ENCODE measurements at regions not wholly inside any gene's neighbourhood (a gene's known extent, or its start where the extent isn't known, plus 50 kb on each side); places are given as distances from the start of the nearest gene placed in this dataset.

GRCh38 chr5:72607381-72607780 lies 100.2 kb upstream of the ZNF366 start:
- H3K18ac ChIP-seq (ENCODE audit: low read depth, low read length): no peak overlapping the region
- H3K79me1 ChIP-seq (ENCODE audit: low read depth in 1 of 2, low read length in 2 of 2): 0 out of 4 replicates have a peak, but pooled peaks cover 0 to 2% of the 10 kb centered on the region in 2 experiments
- H2BK15ac ChIP-seq (ENCODE audit: low read depth, low read length): no peak overlapping the region
- no peak overlapping the region for H2BK5ac ChIP-seq (ENCODE audit: low read depth, low read length, poor library complexity, severe bottlenecking)
- no peak overlapping the region for H3K4ac ChIP-seq (ENCODE audit: low read depth, low read length)
- H3K23ac ChIP-seq (ENCODE audit: low read depth, low read length): no peak overlapping the region
- no peaks in the 10 kb centered on the region for H3K36me3 ChIP-seq (ENCODE audit: control insufficient read depth, insufficient read depth, low read length)
- ATAC-seq (ENCODE audit: low read depth) (no peak), DNase-seq (no peak)
- H3K4me2 ChIP-seq (ENCODE audit: low read depth, low read length): no peak overlapping the region
- H4K8ac ChIP-seq (ENCODE audit: low read depth in 2 of 2, low read length in 2 of 2): no peak overlapping the region
- peak overlapping the region; percentile 24; the same call in 1 of the 2 replicates for H2BK120ac ChIP-seq (ENCODE audit: low read depth, low read length)
- H3K9me3 ChIP-seq (ENCODE audit: control insufficient read depth, insufficient read depth, low read length): no peaks in the 10 kb centered on the region
- no TSS peak for BruUV-seq (replicated peaks)
- dilution Hi-C loops (cut with HindIII; ENCODE audit: low sequenced_read_pairs, unreplicated experiment) (no loop called here), intact Hi-C loops (cut with micrococcal nuclease) (loop anchor here (10.0 kb wide), 2 partner anchors 237 to 243 kb away; no protein-coding TSS in a partner anchor), in situ Hi-C loops (cut with MboI; ENCODE audit: low sequenced_read_pairs) (no loop called here)
- CTCF ChIA-PET: no interaction called here
- no peak overlapping the region for H3K4me3 ChIP-seq (ENCODE audit: insufficient read depth, low read depth, low read length)
- no peaks in the 10 kb centered on the region for H4K20me1 ChIP-seq (ENCODE audit: insufficient read depth, low read length)
- peaks cover 6% of the 10 kb centered on the region for H3K4me1 ChIP-seq (ENCODE audit: control insufficient read depth, insufficient read depth, low read length)
- H2AK9ac ChIP-seq (replicated peaks; ENCODE audit: low read depth, low read length, poor library complexity): no peak overlapping the region
- TF ChIP-seq NFE2L2 (IDR thresholded peaks at IDR 0.05; ENCODE audit: low read depth, low read length) (no peak), POLR2A (IDR thresholded peaks at IDR 0.05; ENCODE audit: low read depth, low read length) (no peak), MXI1 (IDR thresholded peaks at IDR 0.05; ENCODE audit: borderline replicate concordance, low read depth, low read length) (no peak), MAZ (IDR thresholded peaks at IDR 0.05; ENCODE audit: borderline replicate concordance, low read depth, low read length) (no peak), FOS (IDR thresholded peaks at IDR 0.05; ENCODE audit: low read depth, low read length) (no peak), RAD21 (IDR thresholded peaks at IDR 0.05; ENCODE audit: low read length) (no peak), MAFK (IDR thresholded peaks at IDR 0.05; ENCODE audit: low read depth, low read length) (no peak), BHLHE40 (IDR thresholded peaks at IDR 0.05; ENCODE audit: low read depth, low read length) (no peak)
- TF ChIP-seq, protein P1, sequence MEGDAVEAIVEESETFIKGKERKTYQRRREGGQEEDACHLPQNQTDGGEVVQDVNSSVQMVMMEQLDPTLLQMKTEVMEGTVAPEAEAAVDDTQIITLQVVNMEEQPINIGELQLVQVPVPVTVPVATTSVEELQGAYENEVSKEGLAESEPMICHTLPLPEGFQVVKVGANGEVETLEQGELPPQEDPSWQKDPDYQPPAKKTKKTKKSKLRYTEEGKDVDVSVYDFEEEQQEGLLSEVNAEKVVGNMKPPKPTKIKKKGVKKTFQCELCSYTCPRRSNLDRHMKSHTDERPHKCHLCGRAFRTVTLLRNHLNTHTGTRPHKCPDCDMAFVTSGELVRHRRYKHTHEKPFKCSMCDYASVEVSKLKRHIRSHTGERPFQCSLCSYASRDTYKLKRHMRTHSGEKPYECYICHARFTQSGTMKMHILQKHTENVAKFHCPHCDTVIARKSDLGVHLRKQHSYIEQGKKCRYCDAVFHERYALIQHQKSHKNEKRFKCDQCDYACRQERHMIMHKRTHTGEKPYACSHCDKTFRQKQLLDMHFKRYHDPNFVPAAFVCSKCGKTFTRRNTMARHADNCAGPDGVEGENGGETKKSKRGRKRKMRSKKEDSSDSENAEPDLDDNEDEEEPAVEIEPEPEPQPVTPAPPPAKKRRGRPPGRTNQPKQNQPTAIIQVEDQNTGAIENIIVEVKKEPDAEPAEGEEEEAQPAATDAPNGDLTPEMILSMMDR (conservative IDR thresholded peaks at IDR 0.05; ENCODE audit: low read depth, low read length): no peak
- peak overlapping the region; percentile 64 for H2AFZ ChIP-seq (replicated peaks; ENCODE audit: low read length, poor library complexity)
- no peak overlapping the region; the same call in 1 of the 2 replicates for H2BK20ac ChIP-seq (ENCODE audit: low read depth, low read length)
- H4K91ac ChIP-seq (ENCODE audit: insufficient read depth, low read depth, low read length): no peak overlapping the region
- H3K9me1 ChIP-seq (ENCODE audit: insufficient read depth, low read length): peaks cover 8% of the 10 kb centered on the region
- H3K56ac ChIP-seq (ENCODE audit: extremely low read depth, insufficient read depth, low read length): no peak overlapping the region
- no peak overlapping the region for H4K5ac ChIP-seq (ENCODE audit: low read depth, low read length)
- H2AK5ac ChIP-seq (ENCODE audit: low read depth, low read length): peak overlapping the region; percentile 28; the same call in 1 of the 2 replicates
- no CpG with 5 or more reads among the region's 2 CpGs for WGBS, 2 experiments (ENCODE audit: extremely low coverage in 2 of 2, insufficient read length in 1 of 2)
- H3K14ac ChIP-seq (replicated peaks; ENCODE audit: low read depth, low read length): no peak overlapping the region
- H3K27ac ChIP-seq (ENCODE audit: insufficient read depth, low read length): no peak overlapping the region
- H3K27me3 ChIP-seq (ENCODE audit: control insufficient read depth, insufficient read depth, low read length): no peaks in the 10 kb centered on the region
- H3K9ac ChIP-seq (ENCODE audit: low read depth, low read length): no peak overlapping the region
- POLR2A ChIA-PET (ENCODE audit: unreplicated experiment): no interaction called here
